Upper lobe of left lung (tissue), 4 donors: ENCODE measurements at regions not wholly inside any gene's neighbourhood (a gene's known extent, or its start where the extent isn't known, plus 50 kb on each side); places are given as distances from the start of the nearest gene placed in this dataset.

Experiments used
- CTCF ChIP-seq, 6 experiments: fragments of 450-650 bp in 4 of 6; fragments of 200-600 bp in 2 of 6; sonication (generic) in 2 of 6; IDR thresholded peaks; one replicate each; pipeline ENCODE4 v1.5.1; 2016 to 2019; ENCODE audit warnings: antibody characterized with exemption in 6 of 6
- POLR2A ChIP-seq, 4 donors: fragments of 450-650 bp; IDR thresholded peaks; one replicate each; pipeline ENCODE4 v1.5.1; 2016 to 2017; ENCODE audit warnings: antibody characterized with exemption in 4 of 4, mild to moderate bottlenecking in 2 of 4

DNA sequence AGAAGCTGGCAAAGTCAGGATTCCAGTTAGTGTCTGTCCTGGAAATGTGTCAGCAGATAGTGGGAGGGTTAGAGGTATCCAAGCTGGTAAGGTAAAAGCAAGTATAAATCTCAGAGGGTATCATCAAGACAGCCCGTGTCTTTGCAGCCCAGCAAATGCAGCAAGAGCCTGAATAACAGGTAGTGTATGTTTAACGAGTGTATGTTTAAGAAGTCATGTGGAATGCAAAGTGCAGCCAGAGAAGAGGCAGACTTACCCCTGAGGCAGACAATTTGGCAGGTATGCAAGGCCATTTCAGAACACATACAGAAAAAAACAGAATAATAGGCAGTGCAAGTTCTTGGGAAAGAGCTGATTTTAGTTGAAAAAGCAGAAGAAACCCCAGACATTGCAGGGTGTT lies 411.0 kb upstream of the NEGR1 start:
- no peak for TF ChIP-seq CTCF (IDR thresholded peaks at IDR 0.05)
- TF ChIP-seq POLR2A (IDR thresholded peaks at IDR 0.05) = no peak
